GM23338 (cell line): ENCODE measurements at regions not wholly inside any gene's neighbourhood (a gene's known extent, or its start where the extent isn't known, plus 50 kb on each side); places are given as distances from the start of the nearest gene placed in this dataset.

ENCODE experiments used
- ATAC-seq: fragments of 200-7000 bp; cut with Tn5 transposase; 3 replicates; pipeline ENCODE4 v1.9.1; 2020
- DNase-seq: peaks from one replicate; pipeline ENCODE4 v3.0.0-alpha.2; 2015; ENCODE audit warnings: low spot score
- H2AFZ ChIP-seq: fragments of 200-600 bp; sonication (generic); 2 replicates; pipeline ENCODE4 v1.8.0; 2016; ENCODE audit warnings: antibody characterized with exemption, mild to moderate bottlenecking, moderate library complexity
- H3F3A ChIP-seq: fragments of 200-600 bp; sonication (generic); replicated peaks from 2 replicates; pipeline ENCODE4 v1.8.0; 2017; ENCODE audit warnings: antibody characterized with exemption, mixed run types, low read depth
- H3K27ac ChIP-seq: fragments of 200-600 bp; sonication (generic); 2 replicates; pipeline ENCODE4 v1.6.1; 2016; ENCODE audit warnings: low read depth
- H3K27me3 ChIP-seq: fragments of 200-600 bp; sonication (generic); 2 replicates; pipeline ENCODE4 v1.8.0; 2016; ENCODE audit warnings: mild to moderate bottlenecking, mixed run types, moderate library complexity; ENCODE audit not compliant: insufficient read depth
- H3K36me3 ChIP-seq: fragments of 200-600 bp; sonication (generic); 2 replicates; pipeline ENCODE4 v1.8.0; 2016; ENCODE audit warnings: mild to moderate bottlenecking; ENCODE audit not compliant: insufficient read depth
- H3K4me1 ChIP-seq: fragments of 200-600 bp; sonication (generic); 2 replicates; pipeline ENCODE4 v1.8.0; 2016; ENCODE audit warnings: mild to moderate bottlenecking, moderate library complexity; ENCODE audit not compliant: insufficient read depth
- H3K4me2 ChIP-seq: fragments of 200-600 bp; sonication (generic); 2 replicates; pipeline ENCODE4 v1.7.1; 2017; ENCODE audit warnings: mixed run types
- H3K4me3 ChIP-seq: fragments of 200-600 bp; sonication (generic); 2 replicates; pipeline ENCODE4 v1.6.1; 2016; ENCODE audit warnings: mixed run types
- H3K79me2 ChIP-seq: fragments of 200-600 bp; sonication (generic); replicated peaks from 2 replicates; pipeline ENCODE4 v1.8.0; 2017; ENCODE audit warnings: mild to moderate bottlenecking; ENCODE audit not compliant: insufficient read depth
- H3K9me2 ChIP-seq: fragments of 200-600 bp; sonication (generic); 2 replicates; pipeline ENCODE4 v1.8.0; 2017; ENCODE audit not compliant: insufficient read depth
- H4K20me1 ChIP-seq: fragments of 200-600 bp; sonication (generic); replicated peaks from 2 replicates; pipeline ENCODE4 v1.8.0; 2017; ENCODE audit warnings: mild to moderate bottlenecking; ENCODE audit not compliant: insufficient read depth
- H3K27ac Mint-ChIP-seq: 2 replicates; pipeline ENCODE4 v1.8.0; 2020; ENCODE audit warnings: inconsistent platforms, mild to moderate bottlenecking, moderate library complexity, mixed read lengths
- H3K27me3 Mint-ChIP-seq: 3 replicates; pipeline ENCODE4 v1.8.0; 2022; ENCODE audit warnings: low read depth, mild to moderate bottlenecking, moderate library complexity, mixed read lengths, inconsistent platforms; ENCODE audit not compliant: insufficient read depth, poor library complexity
- H3K36me3 Mint-ChIP-seq: 3 replicates; pipeline ENCODE4 v1.8.0; 2021; ENCODE audit warnings: low read depth, mild to moderate bottlenecking, inconsistent platforms, moderate library complexity, mixed read lengths
- H3K4me1 Mint-ChIP-seq: 3 replicates; pipeline ENCODE4 v1.8.0; 2020; ENCODE audit warnings: mild to moderate bottlenecking, inconsistent platforms, mixed read lengths
- H3K4me3 Mint-ChIP-seq: 3 replicates; pipeline ENCODE4 v1.8.0; 2021; ENCODE audit warnings: moderate library complexity, mild to moderate bottlenecking, inconsistent platforms, mixed read lengths
- H3K9me3 Mint-ChIP-seq: 3 replicates; pipeline ENCODE4 v1.8.0; 2020; ENCODE audit warnings: moderate library complexity, mild to moderate bottlenecking, inconsistent platforms, mixed read lengths
- CREB1 ChIP-seq: fragments of 250-450 bp; sonication (Bioruptor Pico); IDR thresholded peaks from 2 replicates; pipeline ENCODE4 v1.5.0; 2020; ENCODE audit warnings: low read depth, mild to moderate bottlenecking, moderate library complexity
- CTCF ChIP-seq, 2 experiments: fragments of 200-600 bp in 1 of 2; sonication (generic) in 1 of 2; conservative IDR thresholded peaks; 2 replicates each; pipeline versions ENCODE4 v1.5.1 to v1.6.1; 2016 to 2017; ENCODE audit warnings: antibody characterized with exemption in 2 of 2, low read depth in 2 of 2, mild to moderate bottlenecking in 2 of 2, moderate library complexity in 1 of 2
- ETS1 ChIP-seq: IDR thresholded peaks from 2 replicates; pipeline ENCODE4 v1.6.1; 2016; ENCODE audit warnings: antibody characterized with exemption
- EZH2 ChIP-seq: fragments of 200-600 bp; sonication (generic); IDR thresholded peaks from one replicate; pipeline ENCODE4 v1.8.0; 2017; ENCODE audit warnings: antibody characterized with exemption, mild to moderate bottlenecking, low read depth; ENCODE audit not compliant: unreplicated experiment
- EZH2phosphoT487 ChIP-seq: fragments of 200-600 bp; sonication (generic); IDR thresholded peaks from one replicate; pipeline ENCODE4 v1.8.1; 2018; ENCODE audit warnings: antibody characterized with exemption; ENCODE audit not compliant: unreplicated experiment
- JUNB ChIP-seq: IDR thresholded peaks from one replicate; pipeline ENCODE4 v1.6.1; 2016; ENCODE audit warnings: antibody characterized with exemption; ENCODE audit not compliant: unreplicated experiment
- NANOG ChIP-seq: IDR thresholded peaks from 2 replicates; pipeline ENCODE4 v1.6.1; 2016; ENCODE audit warnings: antibody characterized with exemption, borderline replicate concordance
- REST ChIP-seq: IDR thresholded peaks from one replicate; pipeline ENCODE4 v1.6.1; 2018; ENCODE audit warnings: antibody characterized with exemption; ENCODE audit not compliant: unreplicated experiment
- STAT1 ChIP-seq: IDR thresholded peaks from one replicate; pipeline ENCODE4 v1.6.1; 2016; ENCODE audit warnings: antibody characterized with exemption; ENCODE audit not compliant: unreplicated experiment
- ZNF114 ChIP-seq: fragments of 250-450 bp; sonication (Bioruptor Pico); IDR thresholded peaks from 2 replicates; pipeline ENCODE4 v1.5.0; 2020; ENCODE audit warnings: mild to moderate bottlenecking, moderate library complexity

GRCh38 chr10:129253161-129253864, 213.7 kb upstream of the MGMT start:
- no peak overlapping the region for H3K4me3 Mint-ChIP-seq
- no peaks in the 10 kb centered on the region for H3K79me2 ChIP-seq
- no peak for TF ChIP-seq ZNF114 (CRISPR knock-in tag)
- TF ChIP-seq ETS1: no peak
- no peak for TF ChIP-seq REST
- no peak for TF ChIP-seq EZH2
- TF ChIP-seq CTCF (conservative IDR thresholded peaks at IDR 0.05; ENCODE audit: low read depth in 2 of 2): peak; percentile 25 to 52; a peak in 3 of 4 replicates
- ATAC-seq (peak; percentile 69), DNase-seq (peak; percentile 47)
- 0 out of 2 replicates have a peak, but pooled peaks cover 5% of the 10 kb centered on the region for H3K9me2 ChIP-seq
- H4K20me1 ChIP-seq: no peaks in the 10 kb centered on the region
- H2AFZ ChIP-seq: no peak overlapping the region
- no peaks in the 10 kb centered on the region for H3K4me1 ChIP-seq
- H3K9me3 Mint-ChIP-seq: peaks cover 14% of the 10 kb centered on the region
- peaks cover 3% of the 10 kb centered on the region for H3K4me1 Mint-ChIP-seq
- peaks cover 4% of the 10 kb centered on the region for H3K27me3 Mint-ChIP-seq
- H3K4me3 ChIP-seq: no peak overlapping the region
- H3K27ac Mint-ChIP-seq: no peak overlapping the region
- H3F3A ChIP-seq: no peaks in the 10 kb centered on the region
- no peak overlapping the region for H3K27ac ChIP-seq
- H3K27me3 ChIP-seq: no peaks in the 10 kb centered on the region
- H3K36me3 Mint-ChIP-seq: peaks cover 10% of the 10 kb centered on the region; the same call in 2 of the 3 replicates
- no peaks in the 10 kb centered on the region for H3K36me3 ChIP-seq
- no peak overlapping the region for H3K4me2 ChIP-seq

DNA sequence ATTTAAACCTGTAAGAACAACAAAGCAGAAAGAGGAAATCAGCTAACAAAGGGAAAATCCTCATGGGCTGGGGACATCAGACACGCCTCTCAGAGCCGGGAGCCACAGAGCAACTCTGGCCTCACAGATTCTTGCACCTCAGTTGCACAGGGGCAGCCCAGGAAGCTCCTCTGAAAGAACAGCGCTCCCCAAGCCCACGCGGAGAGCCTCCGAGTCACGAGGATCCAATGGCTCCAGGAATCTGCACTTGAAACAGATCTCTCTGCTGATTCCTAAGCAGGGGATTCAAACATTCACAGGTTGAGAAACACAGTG, 213.2 kb upstream of the MGMT start:
- Mint-ChIP-seq H3K27me3 (peaks cover 4% of the 10 kb centered on the region), H3K36me3 (peaks cover 10% of the 10 kb centered on the region; the same call in 2 of the 3 replicates), H3K27ac (no peak overlapping the region), H3K4me1 (peaks cover 3% of the 10 kb centered on the region), H3K9me3 (peaks cover 14% of the 10 kb centered on the region), H3K4me3 (no peak overlapping the region)
- ATAC-seq: peak; percentile 79
- H2AFZ ChIP-seq: peak overlapping the region; percentile 75
- no peaks in the 10 kb centered on the region for H3K36me3 ChIP-seq
- H3K4me3 ChIP-seq: no peak overlapping the region
- 0 out of 2 replicates have a peak, but pooled peaks cover 5% of the 10 kb centered on the region for H3K9me2 ChIP-seq
- H3K27ac ChIP-seq: no peak overlapping the region
- H3K4me1 ChIP-seq: no peaks in the 10 kb centered on the region
- no peaks in the 10 kb centered on the region for H4K20me1 ChIP-seq
- no peaks in the 10 kb centered on the region for H3K79me2 ChIP-seq
- peak; percentile 34 for DNase-seq
- H3K4me2 ChIP-seq: no peak overlapping the region
- no peaks in the 10 kb centered on the region for H3K27me3 ChIP-seq
- H3F3A ChIP-seq: no peaks in the 10 kb centered on the region
- TF ChIP-seq CTCF (conservative IDR thresholded peaks at IDR 0.05; ENCODE audit: low read depth in 2 of 2) (no peak), REST (no peak), CREB1 (CRISPR knock-in tag) (no peak), EZH2phosphoT487 (no peak), NANOG (no peak), EZH2 (no peak), STAT1 (no peak), JUNB (no peak)
